Erythroblast (primary cell): ENCODE measurements at regions not wholly inside any gene's neighbourhood (a gene's known extent, or its start where the extent isn't known, plus 50 kb on each side); places are given as distances from the start of the nearest gene placed in this dataset.
"Not testable (repeated sequence)": the region's sequence is repeated elsewhere in the genome, so short reads cannot be mapped to it uniquely, and the experiment has no call there.

ENCODE experiments used
- DNase-seq, 2 experiments: peaks; one replicate each; lab custom pipeline; 2025; lab: John Stamatoyannopoulos, UW
- GATA1 ChIP-seq: IDR thresholded peaks from 2 replicates; pipeline ENCODE4 v1.6.1; 2011; ENCODE audit warnings: low read depth, mild to moderate bottlenecking, control low read depth, low read length, moderate library complexity
- POLR2A ChIP-seq: IDR thresholded peaks from 2 replicates; pipeline ENCODE4 v1.6.1; 2011; ENCODE audit warnings: mild to moderate bottlenecking, low read length

DNA sequence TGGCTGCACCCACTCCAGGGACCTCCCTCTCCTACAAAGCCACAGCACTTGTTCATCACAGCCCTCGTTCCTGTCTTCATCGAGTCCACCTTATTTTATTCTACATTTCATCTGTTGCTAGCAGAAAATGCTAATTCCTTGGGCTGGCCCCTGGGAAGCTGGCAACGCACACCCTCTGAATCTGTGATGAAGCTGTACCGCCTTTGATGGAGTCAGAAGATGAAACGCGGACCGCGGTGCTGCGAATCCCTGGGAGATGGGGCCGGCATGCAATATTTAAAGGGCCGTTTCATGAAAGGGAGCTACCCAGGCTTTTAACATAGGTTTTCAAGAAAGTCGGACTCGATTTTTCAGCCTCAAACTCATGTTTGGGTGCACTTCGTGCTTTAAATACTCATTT is 88.5 kb downstream of the NPTX2 start:
- TF ChIP-seq GATA1 (no peak), POLR2A (no peak)
- DNase-seq: no peak

DNA sequence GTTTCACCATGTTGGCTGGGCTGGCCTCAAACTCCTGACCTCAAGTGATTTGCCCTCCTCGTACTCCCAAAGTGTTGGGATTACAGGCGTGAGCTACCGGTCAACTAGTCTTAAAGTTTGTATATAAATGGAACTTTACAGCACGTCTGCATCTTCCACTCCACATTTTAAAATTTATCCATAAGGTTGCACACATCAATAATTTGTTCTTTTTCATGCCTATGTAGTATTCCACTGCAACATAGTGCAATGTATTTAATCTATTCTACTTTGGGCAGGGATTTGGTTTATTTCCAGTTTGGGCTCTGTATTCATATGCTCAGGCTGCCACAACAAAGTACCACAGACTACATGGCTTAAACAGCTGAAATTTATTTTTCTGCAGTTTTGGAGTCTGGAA is 90.0 kb downstream of the NPTX2 start:
- TF ChIP-seq POLR2A: no peak
- TF ChIP-seq GATA1: no peak
- DNase-seq: no peak

DNA sequence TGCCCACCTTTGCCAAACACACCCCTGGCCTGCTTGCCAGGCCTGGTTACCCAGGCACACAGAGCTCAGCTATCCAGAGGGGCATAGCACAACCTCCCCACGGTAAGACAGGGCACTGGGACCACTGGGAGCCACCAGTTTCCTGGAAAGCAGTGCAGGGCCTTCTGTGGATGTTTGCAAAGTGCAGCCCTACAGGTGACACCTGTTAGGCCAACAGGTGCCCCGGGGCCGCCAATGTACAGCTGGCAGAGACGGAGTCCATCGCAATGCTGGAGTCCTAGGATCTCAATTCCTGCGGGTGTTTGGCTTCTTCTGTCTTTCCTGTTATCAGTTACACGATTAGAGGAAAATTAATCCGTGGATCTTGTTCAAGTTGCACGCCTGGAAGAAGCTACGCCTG is 94.9 kb downstream of the NPTX2 start:
- TF ChIP-seq POLR2A (no peak), GATA1 (no peak)
- DNase-seq: no peak

DNA sequence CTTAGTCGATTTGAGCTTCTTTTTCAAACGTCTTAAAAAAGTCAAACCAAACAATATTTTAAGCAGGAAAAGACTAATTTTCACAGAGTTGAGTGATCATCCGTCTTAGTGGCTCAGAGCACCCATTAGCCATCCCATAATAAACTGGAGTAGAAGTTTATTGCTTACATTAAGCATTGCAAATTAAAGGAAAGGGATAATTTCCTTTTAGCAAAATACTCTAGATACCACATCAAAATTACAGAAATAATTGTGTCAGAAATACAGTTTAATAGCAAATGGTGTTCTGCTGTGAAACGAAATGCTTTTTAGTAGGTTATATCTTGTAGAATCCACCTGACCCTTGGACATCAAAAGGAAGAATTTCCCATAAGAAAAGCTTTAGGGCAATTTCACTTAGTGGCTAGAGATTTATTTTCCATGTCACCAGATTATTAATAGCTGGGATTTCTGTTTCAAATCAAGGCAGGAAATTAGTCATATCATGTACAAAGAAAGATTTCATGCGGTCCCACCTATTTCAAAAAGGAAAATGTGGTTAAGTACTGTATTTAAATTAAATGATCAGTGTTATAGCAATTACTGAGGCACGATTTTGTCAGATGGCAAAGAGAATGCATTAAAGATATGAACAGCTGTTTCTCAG is 96.2 kb downstream of the NPTX2 start:
- TF ChIP-seq GATA1 (no peak), POLR2A (no peak)
- DNase-seq: no peak

DNA sequence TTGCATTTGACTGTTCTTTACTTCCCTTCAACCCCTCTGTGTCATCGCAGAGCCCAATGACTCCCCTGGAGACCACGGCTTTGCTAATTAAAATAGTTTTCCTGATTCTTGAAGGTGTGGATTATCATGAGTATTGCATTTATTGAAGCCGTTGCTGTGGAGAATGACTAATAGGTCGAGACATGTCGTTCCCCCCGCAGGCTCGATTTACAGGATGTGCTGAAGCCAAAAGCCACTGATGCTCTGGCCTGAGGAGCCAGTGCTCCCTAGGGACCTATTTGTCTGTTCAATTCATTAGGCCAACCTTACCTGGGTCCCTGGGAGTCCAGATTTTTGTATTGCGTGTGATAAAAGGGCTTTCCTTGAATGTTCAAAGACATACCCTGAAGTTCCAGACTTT is 102.3 kb downstream of the NPTX2 start:
- TF ChIP-seq POLR2A: no peak
- TF ChIP-seq GATA1: no peak
- no peak for DNase-seq

DNA sequence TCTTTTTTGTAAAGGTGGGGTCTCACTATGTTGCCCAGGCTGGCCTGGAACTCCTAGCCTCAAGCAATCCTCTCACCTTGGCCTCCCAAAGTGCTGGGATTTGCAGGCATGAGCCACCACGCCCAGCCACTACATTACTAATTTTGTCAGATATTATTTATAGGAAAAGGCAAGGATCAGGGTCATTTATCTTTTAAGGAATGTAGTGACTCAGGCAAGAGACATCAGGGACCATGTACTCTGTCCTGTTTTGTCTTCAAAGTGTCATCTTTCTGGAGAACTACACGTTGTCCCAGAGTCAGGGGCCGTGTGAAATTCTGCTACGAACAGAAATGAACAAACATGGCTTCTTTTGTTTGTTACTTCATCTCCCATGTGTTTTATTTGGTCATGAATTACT is 105.3 kb downstream of the NPTX2 start:
- DNase-seq: no peak

DNA sequence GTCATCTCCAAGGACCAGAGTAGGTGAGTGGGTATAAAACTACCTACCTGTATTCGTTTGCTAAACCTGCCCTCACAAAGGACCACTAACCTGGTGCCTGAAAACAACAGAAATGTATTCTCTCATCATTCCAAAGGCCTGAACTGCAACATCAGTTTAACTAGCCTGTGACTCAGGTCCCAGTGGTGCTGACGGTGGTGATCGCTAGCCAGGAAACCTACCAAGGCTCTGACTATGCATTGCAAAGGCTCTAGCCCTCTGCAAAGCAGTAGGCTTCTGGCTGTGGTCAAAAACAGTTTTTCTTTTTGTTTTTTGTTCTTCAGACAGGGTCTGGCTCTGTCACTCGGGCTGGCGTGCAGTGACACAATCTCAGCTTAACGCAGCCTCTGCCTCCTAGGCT is 107.5 kb downstream of the NPTX2 start:
- no peak for DNase-seq
- TF ChIP-seq POLR2A: no peak
- TF ChIP-seq GATA1: no peak

More for the DNA sequence above, 105.3 kb downstream of the NPTX2 start:
- no peak for TF ChIP-seq GATA1
- TF ChIP-seq POLR2A: no peak

DNA sequence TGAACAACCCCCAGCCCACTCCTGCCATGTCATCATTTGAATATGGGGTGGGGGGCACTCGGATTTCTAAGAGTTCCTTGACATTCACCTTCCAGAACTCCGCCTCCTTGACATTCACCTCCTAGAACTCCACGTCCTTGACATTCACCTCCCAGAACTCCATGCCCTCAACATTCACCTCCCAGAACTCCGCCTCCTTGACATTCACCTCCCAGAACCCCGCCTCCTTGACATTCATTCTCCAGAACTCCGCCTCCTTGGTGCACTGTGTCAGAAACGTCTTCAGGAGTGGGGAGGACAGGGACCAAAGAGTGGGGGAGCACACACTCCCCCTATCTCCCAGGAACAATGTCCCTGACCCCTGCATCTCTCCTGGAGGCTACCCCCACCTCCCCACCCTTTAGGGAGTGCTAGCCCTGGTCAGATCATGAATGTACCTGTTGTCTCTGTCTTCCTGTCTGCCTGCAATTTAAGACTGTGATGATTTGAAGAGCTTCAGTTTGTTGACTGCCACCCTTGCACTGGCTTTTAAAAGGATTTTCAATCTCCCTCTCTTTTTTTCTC is 110.1 kb downstream of the NPTX2 start:
- TF ChIP-seq POLR2A (no peak), GATA1 (no peak)
- DNase-seq: no peak

DNA sequence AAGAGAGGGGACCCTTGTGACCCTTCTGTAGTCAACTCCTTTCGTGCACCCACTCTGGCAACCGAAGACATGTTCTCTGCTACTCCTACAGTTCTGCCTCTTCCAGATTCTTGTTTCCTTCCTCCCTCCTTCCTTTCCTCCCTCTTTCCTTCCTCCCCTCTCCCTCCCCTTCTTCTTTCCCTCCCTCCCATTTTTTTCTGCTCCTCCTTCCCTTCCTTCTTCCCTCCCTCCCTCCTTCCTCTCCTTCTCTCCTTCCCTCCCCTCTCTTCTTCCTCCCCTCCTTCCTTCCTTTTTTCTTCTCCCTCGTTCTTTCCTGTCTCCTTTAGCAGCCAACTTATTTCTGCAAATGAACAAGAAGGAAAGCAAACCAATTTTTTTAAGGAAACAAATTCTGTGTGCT is 111.5 kb downstream of the NPTX2 start:
- TF ChIP-seq GATA1: no peak
- no peak for TF ChIP-seq POLR2A
- DNase-seq: no peak

DNA sequence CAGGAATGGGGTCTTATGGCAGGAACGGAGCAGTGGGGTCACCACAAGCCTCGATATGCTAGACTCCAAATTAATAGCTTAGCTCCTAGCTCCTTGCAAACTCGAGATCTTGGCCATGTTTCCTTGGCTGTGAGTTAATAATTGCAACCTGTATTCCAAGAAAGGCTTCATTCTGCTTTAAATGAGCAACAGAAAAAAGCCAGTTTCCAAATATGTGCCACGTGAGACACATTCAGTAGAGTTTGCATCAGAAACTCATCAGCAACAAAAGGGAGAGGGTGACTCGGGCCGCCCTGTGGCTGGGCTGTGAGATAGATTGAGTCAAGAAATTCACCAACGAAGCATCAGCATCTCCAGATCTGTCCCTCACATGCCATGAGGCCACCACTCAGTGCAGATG is 112.0 kb downstream of the NPTX2 start:
- no peak for DNase-seq
- TF ChIP-seq POLR2A (no peak), GATA1 (no peak)

DNA sequence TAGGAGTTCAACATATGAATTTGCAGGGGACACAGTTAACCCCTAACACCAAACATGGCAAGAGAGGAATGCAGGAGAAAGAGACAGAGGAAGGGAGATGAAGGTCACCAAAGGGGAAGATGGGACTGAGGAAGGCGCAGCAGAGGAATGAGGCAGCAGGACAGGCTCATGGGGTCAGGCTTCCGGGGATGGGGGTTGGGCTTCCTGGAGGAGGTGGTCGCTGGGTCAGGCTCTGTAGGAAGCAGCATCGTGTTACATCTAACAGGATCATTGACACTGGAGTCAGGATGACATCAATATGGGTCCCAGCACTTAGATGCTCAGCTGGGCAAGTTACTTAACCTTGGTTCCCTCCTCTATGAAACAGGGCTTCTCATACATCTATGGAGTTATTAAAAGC is 113.2 kb downstream of the NPTX2 start:
- no peak for DNase-seq
- TF ChIP-seq GATA1 (no peak), POLR2A (no peak)

DNA sequence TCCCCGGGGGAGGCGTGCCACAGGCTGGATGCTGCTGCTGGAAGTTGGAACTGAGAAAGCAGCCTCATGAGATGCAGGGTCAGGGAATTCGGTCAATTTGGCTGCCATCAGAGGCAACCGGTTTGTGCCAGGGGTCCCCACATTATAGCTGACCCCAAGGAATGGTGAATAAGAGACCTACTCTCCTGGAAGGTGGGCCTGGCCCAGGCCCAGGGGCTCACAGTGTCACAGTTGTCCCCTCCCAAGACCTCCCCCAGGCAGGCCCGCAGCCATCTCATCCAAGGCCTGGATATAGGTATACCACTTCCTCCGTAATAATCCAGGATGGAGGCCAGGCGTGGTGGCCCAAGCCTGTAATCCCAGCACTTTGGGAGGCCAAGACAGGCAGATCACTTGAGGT is 114.6 kb downstream of the NPTX2 start:
- no peak for DNase-seq
- no peak for TF ChIP-seq POLR2A
- no peak for TF ChIP-seq GATA1

DNA sequence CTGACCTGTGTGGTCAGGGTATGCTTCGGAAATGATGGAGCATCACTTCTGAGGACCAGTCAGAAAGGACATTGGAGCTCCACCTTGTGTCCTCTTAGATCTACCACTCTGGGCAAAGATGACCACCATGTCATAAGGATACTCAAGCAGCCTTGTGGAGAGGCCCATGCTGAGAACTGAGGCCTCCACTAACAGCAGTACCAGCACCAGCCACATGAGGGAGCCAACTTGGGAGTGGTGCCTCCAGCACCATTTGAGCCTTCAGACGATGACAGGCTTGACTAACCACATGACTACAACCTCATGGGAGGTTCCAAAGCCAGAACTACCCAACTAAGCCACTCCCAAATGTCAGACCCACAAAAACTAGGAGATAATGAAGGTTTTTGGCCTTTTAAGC is 116.0 kb downstream of the NPTX2 start:
- DNase-seq: peak; percentile 41 to 56
- TF ChIP-seq POLR2A (no peak), GATA1 (no peak)

DNA sequence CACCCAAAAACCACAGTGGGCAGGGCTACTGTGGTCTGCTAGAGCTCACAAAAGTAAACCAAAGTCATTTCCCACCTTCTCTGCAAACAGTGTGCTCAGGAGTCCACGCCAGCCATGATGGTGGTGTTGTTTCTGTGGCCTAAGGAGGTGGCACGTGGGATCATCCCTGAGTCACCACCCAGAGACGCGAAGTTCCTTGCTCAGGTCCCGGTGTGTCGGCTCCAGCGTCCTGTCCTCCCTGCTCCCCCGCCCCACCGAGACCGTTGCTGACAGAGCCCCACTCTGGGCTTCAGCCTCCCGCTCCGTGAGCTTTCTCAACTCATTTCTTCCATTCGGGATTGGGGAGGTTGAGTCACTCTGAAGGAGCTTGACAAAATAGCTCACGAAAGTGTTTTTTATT is 118.7 kb downstream of the NPTX2 start:
- DNase-seq: no peak
- no peak for TF ChIP-seq POLR2A
- no peak for TF ChIP-seq GATA1

DNA sequence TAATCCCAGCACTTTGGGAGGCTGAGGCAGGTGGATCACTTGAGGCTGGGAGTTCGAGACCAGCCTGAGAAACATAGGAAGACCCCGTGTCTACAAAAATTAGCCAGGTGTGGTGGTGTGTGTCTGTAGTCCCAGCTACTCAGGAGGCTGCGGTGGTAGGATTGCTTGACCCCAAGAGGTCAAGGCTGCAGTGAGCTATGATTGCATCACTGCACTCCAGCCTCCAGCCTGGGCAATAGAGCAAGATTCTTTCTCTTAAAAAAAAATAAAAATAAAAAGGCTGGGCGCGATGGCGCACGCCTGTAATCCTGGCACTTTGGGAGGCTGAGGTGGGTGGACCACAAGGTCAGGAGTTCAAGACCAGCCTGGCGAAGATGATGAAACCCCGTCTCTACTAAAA is 119.4 kb downstream of the NPTX2 start:
- not testable (repeated sequence) for DNase-seq
